SIG-M5 (cell line): ENCODE measurements at regions not wholly inside any gene's neighbourhood (a gene's known extent, or its start where the extent isn't known, plus 50 kb on each side); places are given as distances from the start of the nearest gene placed in this dataset.

ENCODE experiments used
- DNase-seq: peaks from one replicate; lab custom pipeline; 2025; lab: John Stamatoyannopoulos, UW

DNA sequence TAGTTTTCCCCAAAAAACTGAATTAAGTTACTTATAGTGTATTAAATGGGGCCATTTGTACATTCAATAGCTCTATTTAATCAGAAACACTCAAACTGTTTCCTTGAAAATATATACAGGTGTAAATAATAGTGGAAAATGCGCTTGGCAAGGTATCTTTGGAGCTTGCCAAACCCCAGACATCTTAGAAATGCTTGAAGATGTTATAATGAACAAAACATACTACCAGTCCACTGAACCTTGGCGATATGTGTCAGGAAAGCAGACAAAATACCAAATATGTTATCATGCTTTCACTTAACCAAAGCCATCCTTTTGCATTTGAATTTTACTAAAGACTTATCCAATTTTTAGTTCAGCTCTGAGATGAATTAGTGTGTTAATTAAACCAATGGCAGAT, 352.7 kb upstream of the SEMA3A start:
- DNase-seq = no peak

DNA sequence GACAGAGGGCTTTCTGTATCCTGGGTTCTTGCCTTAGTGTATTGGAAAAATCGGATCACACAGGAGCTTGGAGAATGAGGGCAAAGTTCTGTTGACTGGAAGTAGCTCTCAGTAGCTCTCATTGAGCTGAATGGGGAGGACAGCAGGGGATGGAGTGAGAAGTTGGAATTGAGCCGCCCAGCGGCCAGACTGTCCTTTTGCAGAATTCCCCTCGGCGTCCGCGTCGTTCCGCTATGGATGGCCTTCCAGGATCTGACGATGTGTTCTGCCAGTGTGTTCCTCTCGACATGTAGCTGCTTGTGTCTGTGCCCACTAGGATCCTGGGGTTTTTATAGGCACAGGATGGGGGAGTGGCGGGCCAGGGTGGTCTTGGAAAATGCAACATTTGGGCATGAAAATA, 351.8 kb upstream of the SEMA3A start:
- DNase-seq = no peak

DNA sequence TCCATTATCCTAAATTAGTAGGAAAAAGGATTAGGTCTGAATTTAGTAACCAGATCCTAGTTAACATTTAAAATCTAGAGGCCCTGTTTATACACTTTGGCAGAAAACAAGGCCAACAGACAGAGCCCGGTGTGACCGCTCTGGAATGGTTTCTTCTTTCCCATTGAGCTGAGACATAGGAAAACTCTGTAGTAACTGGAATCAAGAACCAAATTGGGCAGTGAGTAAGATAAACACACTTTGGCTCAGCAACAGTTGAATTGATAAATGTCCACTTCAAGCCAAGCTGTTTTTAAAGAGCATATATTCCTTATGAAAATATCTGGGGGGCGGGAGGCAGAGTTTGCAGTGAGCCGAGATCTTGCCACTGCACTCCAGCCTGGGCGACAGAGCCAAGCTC, 343.7 kb upstream of the SEMA3A start:
- DNase-seq = no peak

DNA sequence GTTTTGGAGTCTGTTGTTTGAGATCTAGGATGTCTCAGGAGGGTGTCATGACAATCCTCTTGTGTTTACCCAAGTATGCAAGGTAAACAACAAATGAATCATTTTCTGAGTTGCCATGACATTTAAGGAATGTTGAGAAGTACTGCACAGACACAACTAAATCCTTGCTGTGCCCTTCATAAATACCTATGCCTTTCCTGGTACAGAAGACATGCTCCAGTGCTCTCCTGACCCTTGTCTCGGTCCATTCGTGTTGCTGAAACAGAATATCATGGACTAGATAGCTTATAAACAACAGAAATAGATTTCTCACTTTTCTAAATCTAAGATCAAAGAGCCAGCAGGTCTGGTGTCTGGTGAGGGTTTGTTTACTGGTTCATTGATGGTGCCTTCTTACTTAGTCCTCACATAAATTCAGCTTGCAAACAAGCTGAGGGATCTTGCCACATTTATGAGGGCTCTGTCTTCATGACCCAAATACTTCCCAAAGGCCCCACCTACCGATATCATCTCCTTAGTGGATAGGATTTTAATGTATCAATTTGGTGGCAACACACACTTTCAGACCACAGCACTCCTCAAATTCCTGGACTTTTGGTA, 341.8 kb upstream of the SEMA3A start:
- no peak for DNase-seq

DNA sequence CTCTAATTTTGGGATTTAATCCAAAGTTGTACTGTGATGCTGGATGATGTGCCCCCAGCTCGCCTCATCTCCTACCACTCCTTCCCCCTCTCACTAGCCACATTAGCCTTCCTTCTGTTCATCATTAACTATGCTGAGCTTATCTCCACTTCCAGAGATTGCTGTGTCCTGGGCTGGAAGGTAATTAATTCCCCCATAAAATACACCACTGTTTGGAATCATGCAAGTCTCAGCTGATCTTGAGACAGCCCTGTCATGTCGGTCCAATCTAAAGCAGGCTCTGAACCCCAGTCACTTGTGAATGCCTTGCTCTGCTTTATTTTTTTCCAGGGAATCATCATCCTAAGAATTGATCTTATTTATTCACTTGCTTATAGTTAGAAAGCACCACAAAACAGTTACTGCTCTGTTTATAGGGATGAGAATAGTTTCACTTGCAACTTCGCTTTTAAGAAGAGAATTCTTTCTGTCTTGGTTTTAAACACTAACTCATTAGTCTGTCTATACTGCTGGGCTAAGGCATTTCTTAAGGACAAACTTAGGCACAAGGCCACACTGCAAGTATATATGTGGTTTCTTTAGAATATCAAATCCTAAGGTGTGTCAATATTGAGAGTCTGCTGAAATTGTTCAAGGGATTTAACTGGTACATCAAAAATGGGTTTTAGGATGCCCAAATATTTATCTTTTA, 341.1 kb upstream of the SEMA3A start:
- no peak for DNase-seq

DNA sequence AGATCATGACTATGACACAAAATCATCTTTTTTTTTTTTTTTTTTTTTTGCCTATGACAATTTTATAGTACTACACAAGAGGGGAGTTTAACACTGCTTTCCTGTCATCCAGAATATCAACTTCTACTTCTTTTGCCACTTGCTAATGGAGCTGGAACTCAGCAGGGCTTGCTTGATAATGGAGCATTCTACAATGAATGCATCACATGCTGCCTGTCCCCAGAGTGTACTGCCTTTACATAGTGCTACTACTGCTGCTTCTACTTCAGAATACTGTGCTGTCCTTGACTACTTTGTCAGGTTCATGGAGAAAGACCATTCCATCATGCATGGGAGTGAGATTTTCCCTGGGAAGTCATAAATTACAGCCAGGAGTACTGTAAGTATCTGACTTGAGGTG, 338.6 kb upstream of the SEMA3A start:
- no peak for DNase-seq

DNA sequence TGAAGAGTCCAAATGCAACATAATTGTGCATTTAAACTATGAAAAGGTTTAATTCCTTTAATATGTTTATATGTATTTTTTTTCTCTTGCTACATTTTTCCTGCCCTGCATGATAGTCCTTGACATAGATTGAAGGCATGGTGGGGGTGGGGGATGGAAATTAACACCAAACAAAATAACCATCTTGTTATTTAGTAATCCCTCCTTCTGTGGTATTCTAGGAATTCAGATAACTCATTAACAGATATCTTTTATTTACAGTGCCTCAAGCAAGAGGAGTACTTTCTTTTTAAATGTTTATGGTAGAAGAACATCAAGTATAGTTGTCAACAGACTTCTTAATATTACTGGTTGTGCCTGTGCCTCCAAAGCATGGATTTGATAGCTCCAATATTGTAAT, 337.6 kb upstream of the SEMA3A start:
- no peak for DNase-seq

DNA sequence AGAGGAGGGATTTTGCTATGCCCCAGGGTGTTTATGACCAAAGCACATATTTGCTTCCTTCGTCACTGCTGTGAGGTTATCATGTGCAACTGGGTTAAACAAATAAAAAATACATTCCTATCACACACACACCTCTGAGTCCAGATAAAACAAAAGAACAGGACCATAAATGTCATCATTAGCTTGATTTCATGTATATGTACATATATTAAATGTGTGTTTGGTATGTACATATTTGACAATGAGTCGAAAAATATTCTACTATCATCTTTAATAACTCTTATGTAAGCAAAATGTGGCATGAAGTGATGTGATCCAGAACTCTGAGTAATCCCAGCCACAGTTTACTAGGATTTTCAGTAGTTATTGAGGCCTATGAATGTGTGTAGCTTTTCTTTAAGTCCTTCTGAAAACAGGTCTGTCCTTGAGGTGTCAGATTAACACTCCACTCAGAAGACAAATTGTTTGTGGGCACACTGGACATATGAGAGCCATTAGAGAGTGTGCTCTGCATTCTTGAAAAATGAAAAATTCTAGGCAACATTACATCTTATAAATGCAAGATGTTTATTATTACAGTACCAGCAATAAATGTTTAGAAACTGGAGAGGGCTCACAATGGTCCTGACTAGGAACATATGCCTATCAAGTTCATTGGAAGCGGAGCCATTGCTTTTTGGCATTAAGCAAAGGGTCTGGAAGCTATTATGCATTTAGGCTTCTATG, 335.1 kb upstream of the SEMA3A start:
- DNase-seq = no peak

DNA sequence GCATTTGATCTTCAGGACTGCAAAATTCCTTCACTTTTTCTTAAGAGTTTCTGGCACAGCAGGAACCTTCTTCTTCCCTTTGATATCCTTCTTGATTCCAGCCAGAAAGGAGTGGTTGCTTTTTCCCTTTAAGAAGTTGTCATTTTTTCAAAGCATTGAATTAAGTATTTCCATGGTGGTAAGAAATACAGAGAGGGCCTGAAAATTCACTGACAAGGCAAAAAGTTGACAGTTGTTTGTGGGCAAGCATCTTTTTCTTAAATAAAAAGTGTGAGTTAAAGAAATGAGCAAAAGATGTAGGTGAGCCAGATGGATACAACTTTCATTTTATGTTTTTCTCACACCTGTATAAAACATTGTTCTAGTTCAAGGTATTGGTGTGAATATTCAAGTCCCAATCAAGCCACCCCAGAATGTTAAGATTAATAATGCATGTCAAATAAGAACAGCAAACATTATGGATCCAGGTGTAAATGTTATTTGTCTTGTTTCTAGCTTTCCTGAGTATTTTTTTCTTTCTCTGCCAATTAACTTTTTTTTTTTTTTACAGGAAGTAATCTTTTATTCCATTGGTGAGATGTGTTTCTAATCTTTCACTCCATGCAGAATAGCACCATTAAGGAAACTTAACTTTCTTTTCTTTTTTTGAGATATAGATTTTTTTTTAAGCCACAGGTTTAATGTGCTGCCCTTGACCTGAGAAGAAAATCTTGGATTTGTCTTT, 334.3 kb upstream of the SEMA3A start:
- no peak for DNase-seq

DNA sequence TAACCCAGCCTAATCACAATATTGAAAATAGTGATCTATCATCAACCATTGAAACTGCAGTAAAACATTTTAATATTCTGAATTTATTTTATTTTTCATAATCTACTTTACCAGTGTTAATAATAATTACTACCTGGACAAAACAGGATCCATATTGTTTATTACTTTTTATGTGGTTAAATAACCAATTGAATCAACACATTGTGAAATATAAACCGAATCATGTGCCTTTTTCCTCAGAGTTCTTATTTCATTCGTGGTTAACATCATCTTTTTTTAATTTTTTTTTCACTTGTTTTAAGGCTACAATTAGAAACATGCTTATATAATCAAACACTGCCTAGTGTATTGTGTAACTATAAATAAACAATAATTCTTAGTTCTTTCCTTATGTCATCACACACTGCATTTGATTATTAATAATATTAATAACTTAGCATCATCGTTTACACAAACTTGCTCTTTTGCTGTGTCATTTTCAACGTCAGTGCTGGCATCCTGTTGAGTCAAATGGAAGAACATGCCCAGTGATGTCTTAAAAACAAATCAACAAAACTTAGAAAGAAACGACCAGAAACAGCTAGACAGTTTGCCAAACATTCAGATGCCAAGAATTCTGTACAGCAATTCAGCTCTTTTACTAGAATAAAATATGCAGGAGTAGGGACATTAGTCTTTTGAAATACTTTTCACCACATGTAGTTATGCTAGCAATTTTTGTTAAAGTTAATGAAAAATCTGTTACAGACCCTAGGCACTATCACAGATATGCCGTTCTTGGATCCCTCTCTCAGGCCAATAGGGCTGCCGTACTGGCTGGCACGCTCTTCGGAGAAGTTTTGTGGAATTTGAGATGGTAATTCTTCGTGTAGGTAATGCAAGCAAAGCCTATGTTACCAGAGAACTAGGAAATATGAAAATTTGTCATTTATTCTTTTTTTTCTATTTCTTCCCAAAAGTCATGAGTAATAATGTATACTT, 330.4 kb upstream of the SEMA3A start:
- no peak for DNase-seq

DNA sequence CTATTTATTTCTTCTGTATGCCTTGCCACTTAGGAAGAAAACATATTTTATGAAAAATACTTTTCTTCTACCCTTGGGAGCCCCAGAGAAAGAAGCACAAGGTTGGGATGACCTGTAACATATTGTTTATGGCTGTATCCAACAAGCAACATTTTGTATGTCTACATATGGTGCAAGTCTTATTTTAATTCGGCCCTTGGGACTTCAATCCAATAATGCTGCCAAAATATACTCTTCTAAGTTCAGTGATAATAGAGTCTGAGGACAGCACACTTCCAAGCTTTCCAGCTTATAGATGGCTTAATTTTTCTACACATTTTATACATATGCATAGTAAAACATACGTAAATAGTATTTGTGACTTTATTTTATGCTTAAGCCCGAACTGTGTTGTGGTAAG, 318.5 kb upstream of the SEMA3A start:
- no peak for DNase-seq

DNA sequence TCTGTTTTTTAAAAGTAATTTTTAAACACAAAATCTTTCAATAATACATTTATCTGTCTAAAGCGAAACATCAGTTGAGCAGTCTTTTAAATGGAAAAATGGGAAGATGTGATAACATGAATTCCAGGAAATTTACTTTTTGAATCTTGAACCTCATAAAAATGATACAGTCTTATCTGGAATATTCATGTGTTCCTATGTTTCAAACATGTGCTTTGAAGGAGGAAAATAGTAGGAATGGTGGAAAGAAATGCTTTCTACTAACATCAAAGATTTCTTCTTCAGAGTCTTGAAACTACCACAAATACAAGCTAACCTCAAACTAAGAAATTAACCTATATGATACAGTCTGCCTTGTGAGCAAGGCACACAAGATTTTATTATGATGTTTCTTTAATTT, 317.5 kb upstream of the SEMA3A start:
- no peak for DNase-seq

DNA sequence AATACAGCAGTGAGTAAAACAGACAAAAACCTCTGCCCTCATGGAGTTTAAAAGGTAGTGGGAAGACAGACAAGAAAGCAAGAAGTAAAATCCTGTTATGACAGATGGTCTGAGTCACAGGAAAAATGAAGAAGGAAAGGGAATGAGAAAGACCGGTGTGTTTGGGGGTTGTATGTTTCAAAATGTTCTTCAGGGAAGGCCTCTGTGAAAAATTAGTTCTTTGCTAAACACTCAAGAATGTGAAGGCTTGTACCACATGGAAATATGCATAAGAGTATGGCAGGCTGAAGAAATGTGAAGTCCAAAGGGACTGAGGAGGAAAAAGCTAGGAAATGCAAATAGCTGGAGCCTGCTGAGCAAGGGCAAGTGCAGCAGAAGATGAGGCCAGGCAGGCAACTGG, 315.9 kb upstream of the SEMA3A start:
- no peak for DNase-seq

DNA sequence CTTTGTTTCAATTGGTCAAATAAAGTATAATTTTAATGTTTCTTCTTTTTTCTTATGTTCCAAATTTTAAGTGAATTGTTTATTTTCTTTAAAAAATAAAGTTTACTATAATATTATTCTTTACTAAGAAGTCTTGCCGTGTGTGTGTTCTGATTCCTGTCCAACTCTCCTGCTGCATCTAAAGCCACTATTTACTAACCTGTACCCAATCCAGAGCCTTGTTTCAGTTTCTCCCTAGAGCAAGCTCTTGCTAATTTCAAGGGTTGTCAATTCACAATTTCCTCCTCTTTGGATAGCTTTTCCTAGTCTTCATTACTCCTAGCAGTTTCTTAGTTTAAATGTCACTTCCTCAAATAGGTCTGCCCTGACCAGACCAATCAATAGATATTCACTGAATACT, 314.9 kb upstream of the SEMA3A start:
- no peak for DNase-seq

DNA sequence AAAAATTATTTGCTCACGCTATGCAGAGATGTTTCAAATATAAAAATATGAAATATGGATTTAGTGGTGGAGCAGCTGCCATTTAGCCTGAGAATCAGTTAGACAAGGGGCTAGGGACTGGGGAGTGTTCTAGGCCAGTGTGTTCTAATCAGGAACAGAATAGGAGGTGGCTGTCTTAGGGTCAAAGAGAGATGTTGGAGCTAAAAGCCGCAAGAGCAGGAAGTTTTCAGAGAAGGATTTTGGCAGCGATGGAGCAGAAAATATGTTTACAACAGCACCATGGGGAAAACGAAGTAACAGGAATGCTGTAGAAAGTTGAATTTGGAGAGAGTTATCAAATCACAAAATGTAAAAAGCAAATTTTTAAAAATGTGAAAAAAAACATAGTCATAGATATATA, 314.0 kb upstream of the SEMA3A start:
- no peak for DNase-seq

DNA sequence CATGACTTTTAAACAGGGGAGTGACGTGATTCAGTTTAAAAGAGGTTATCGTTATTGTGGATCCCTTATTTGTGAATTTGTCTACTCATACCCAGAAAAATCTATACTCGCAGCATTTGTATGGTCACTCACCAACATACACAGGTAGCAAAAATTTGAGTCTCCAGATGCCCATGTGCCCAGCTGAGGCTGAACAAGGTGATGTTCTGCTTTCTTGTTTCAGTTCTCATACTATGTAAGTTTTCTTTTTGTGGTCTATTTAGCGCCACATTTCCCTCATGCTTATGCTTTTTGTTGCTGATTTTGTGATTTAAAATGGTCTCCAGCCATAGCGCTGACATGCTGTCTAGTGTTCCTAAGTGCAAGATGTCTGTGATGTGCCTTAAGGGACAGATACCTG, 312.9 kb upstream of the SEMA3A start:
- DNase-seq = no peak

DNA sequence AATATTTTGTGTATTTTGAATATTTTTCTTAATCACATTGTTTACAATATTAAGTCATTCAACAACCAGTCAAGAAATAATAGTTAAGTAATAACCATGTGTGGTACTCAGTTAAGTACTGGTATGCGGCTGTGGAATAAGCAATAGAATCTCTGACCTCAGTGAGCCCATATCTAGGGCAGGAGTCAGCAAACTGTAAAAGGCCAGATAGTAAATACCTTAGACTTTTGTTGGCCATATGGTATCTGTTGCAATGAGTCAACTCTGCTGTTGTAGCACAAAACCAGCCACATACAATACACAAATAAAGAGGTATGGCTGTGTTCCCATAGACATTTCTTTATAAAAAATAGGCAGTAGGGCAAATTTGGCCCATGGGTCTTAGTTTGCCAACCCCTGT, 311.6 kb upstream of the SEMA3A start:
- DNase-seq = no peak

DNA sequence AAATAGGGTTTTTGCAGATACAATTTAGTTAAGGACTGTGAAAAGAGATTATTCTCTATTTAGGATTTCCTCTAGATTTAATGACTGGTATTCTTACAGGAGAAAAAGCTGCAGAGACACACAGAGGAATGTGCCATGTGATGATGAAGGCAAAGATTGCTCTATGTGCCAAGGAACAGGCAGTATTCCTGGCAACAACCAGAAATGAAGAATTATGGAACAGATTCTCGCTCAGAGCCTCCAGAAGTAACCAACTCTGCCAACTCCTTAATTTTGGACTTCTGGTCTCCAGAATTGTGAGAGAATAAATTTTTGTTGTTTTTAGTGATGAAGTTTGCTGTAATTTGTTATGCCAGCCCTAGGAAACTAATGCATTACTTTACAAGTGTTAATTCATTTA, 307.6 kb upstream of the SEMA3A start:
- no peak for DNase-seq

DNA sequence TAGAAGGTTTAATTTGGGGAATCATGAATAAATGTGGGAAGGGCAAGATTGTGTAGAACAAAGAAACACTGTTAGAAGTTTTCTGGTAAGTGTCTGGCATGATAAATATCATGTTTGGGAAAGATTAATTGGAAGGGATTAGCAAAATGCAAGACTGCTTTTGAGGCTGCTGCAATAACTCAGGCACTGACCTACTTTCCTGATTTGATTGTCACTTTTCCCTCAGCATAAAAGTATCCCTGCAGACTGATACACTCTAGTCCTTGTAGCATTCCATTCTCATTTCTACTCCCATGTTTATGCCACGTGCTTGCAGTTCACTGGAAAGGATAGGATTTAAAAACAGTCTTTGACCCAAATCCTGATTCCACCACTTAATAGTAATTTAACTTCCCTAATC, 303.3 kb upstream of the SEMA3A start:
- no peak for DNase-seq

DNA sequence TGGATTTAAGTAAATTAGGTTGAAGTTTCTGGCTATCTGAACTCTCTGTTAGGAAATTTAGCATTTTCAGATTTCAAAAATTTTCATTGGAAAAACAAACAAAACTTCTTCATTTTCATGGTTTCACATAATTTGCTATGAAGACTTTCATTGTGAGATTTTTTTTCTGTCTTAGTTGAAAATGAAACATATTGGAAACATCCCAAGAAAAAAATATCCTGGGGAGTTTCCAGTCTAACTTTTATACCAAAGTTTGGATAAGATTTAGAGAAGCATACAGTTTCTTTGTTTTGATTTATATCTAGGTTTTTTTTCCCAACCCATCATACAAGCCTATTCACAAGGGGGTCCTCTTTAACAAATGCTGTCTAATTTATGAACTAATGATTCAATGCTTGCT, 300.5 kb upstream of the SEMA3A start:
- no peak for DNase-seq

DNA sequence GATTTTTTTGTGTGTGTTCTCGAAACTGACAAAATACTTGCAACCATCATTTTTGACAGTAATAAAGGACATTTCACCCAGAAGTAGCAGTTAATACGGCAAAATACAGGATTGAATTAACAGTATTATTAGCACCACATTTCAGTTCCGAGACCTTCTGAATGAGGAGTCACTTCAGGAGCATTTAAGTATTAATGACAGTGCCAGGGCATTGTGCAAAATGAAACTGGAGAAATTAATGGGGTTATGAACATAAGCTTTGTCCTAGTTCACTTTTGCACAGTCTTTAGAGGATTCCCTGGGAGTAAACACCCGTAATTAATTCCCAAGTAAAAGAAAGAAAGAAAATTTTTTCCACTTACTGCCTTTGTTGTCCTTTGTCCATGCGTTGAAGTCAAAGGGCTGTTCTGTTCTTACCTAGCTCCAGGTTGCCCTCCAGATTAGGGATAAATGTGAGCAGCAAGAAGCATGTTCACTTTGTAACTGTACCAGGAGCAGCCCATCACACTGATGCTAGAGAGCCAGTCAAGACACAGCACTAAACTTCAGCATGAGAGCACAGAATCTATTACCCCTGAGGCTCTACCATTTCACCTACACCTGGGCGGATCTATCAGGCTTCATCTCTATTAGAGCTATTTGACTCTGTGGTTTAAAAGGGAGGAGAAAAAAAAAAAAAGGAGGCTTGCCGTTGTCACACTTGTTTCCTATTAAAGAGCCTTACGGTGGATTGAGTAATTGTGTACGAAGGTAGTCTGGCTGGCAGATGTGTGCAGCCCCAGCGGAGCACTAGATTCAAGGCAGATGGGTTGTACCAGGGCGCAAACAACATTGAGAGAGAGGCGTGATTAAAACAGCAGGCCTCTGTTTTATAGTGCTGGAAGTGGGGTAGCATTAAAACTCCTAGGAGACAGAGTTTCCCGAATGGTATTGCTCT, 297.8 kb upstream of the SEMA3A start:
- no peak for DNase-seq
